Inflammatory macrophage (primary cell): ENCODE measurements at regions not wholly inside any gene's neighbourhood (a gene's known extent, or its start where the extent isn't known, plus 50 kb on each side); places are given as distances from the start of the nearest gene placed in this dataset.

ENCODE experiments used
- DNase-seq, 2 donors: peaks; one replicate each; pipeline ENCODE4 v3.0.0-alpha.2; 2020 to 2022

GRCh38 chr12:111035578-111036301 is 115.4 kb upstream of the MYL2 start:
- no peak for DNase-seq

- DNase-seq, result no peak
Measured at GRCh38 chr12:111034886-111035577, 114.7 kb upstream of the MYL2 start.

GRCh38 chr12:111034083-111034885 is 113.9 kb upstream of the MYL2 start, which contains the start of gene CUX2:
Gene CUX2, plus strand, starts transcription at chr12:111034165.
- no peak for DNase-seq

GRCh38 chr12:111033281-111034082 is 113.1 kb upstream of the MYL2 start:
- DNase-seq, result no peak

GRCh38 chr12:111032591-111032919 is 112.2 kb upstream of the MYL2 start:
- DNase-seq, result no peak

- no peak for DNase-seq
Measured at GRCh38 chr12:111031916-111032590, 111.7 kb upstream of the MYL2 start.

GRCh38 chr12:111030800-111031199 is 110.4 kb upstream of the MYL2 start:
- no peak for DNase-seq

- no peak for DNase-seq
Measured at GRCh38 chr12:111029732-111030131, 109.4 kb upstream of the MYL2 start.

- no peak for DNase-seq
Measured at GRCh38 chr12:111029305-111029704, 108.9 kb upstream of the MYL2 start.

- no peak for DNase-seq
Measured at GRCh38 chr12:111028830-111029229, 108.5 kb upstream of the MYL2 start.

- no peak for DNase-seq
Measured at GRCh38 chr12:111027431-111027830, 107.1 kb upstream of the MYL2 start.

- no peak for DNase-seq
Measured at GRCh38 chr12:111025792-111026430, 105.5 kb upstream of the MYL2 start.

- DNase-seq, result no peak
Measured at GRCh38 chr12:111025301-111025700, 104.9 kb upstream of the MYL2 start.

- DNase-seq, result peak; percentile 49 to 67
Measured at GRCh38 chr12:111024205-111024801, 103.9 kb upstream of the MYL2 start.

- DNase-seq, result no peak
Measured at GRCh38 chr12:111022386-111022785, 102.0 kb upstream of the MYL2 start.

GRCh38 chr12:111014547-111014946 is 94.2 kb upstream of the MYL2 start:
- no peak for DNase-seq

GRCh38 chr12:111012918-111013317 is 92.5 kb upstream of the MYL2 start:
- no peak for DNase-seq

GRCh38 chr12:111011999-111012600 is 91.7 kb upstream of the MYL2 start:
- no peak for DNase-seq

- no peak for DNase-seq
Measured at GRCh38 chr12:111010916-111011657, 90.7 kb upstream of the MYL2 start.

GRCh38 chr12:111010061-111010460 is 89.7 kb upstream of the MYL2 start:
- no peak for DNase-seq
